AG04449 (cell line): ENCODE measurements at regions not wholly inside any gene's neighbourhood (a gene's known extent, or its start where the extent isn't known, plus 50 kb on each side); places are given as distances from the start of the nearest gene placed in this dataset.

ENCODE experiments used
- CTCF ChIA-PET: fragments of 350-600 bp; formaldehyde crosslinking; extraction: SDS; loops from one replicate; lab custom pipeline; 2021; ENCODE audit warnings: antibody characterized with exemption; lab: Yijun Ruan, JAX
- POLR2A ChIA-PET: fragments of 400-600, 350-600 bp; formaldehyde crosslinking; extraction: SDS; loops from one replicate; lab custom pipeline; 2020; ENCODE audit warnings: antibody characterized with exemption, inconsistent platforms; lab: Yijun Ruan, JAX
- DNase-seq: peaks from one replicate; pipeline ENCODE4 v3.0.0-alpha.2; 2010; ENCODE audit warnings: low read depth, low spot score
- H3K4me3 ChIP-seq: 2 replicates; pipeline ENCODE4 v1.5.1; 2011; ENCODE audit warnings: low read depth, mild to moderate bottlenecking, control low read depth, low read length
- TF ChIP-seq, protein P1 (sequence below): IDR thresholded peaks from one replicate; pipeline ENCODE4 v1.5.1; 2011; ENCODE audit warnings: mild to moderate bottlenecking, moderate library complexity, low read length, control low read depth, inconsistent platforms; ENCODE audit not compliant: insufficient read depth; ENCODE audit errors: missing control alignments

DNA sequence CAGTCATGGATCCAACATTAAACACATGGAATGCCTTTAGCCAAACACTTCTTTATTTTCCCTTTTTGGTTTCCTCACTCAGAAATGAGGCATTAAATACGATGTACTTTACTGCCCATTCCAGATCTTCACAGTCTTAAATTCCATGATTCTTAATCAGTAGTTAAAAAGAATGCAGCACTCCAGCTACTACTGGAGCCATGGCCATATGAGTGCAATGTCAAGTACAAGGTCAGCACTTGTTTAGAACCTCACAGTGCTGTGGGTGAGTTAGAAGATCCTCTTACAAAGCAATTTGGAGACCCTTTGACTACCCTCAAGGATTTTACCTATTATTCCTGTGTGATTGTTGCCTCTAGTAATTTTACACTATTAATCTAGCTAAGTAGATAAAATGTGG is 550.3 kb upstream of the LRRTM1 start:
- ChIA-PET POLR2A (no interaction called here), CTCF (no interaction called here)
- no peak for DNase-seq
- no peak overlapping the region for H3K4me3 ChIP-seq
- TF ChIP-seq, protein P1, sequence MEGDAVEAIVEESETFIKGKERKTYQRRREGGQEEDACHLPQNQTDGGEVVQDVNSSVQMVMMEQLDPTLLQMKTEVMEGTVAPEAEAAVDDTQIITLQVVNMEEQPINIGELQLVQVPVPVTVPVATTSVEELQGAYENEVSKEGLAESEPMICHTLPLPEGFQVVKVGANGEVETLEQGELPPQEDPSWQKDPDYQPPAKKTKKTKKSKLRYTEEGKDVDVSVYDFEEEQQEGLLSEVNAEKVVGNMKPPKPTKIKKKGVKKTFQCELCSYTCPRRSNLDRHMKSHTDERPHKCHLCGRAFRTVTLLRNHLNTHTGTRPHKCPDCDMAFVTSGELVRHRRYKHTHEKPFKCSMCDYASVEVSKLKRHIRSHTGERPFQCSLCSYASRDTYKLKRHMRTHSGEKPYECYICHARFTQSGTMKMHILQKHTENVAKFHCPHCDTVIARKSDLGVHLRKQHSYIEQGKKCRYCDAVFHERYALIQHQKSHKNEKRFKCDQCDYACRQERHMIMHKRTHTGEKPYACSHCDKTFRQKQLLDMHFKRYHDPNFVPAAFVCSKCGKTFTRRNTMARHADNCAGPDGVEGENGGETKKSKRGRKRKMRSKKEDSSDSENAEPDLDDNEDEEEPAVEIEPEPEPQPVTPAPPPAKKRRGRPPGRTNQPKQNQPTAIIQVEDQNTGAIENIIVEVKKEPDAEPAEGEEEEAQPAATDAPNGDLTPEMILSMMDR = no peak

DNA sequence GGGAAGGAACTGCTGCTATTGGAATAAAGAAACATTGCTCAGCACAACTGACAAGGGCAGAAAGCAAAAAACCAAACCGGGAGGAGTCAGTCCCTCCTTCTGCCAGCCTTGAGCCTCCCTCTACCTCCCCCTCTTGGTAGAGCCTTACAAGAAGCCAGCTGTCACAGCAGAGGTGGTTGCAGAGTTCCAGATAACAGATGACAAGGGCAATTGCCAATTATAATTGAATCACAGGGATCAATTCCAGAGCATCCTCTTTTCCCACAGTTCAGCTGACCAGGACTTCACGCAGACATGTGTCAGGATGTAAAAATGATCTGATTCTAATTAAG is 548.2 kb upstream of the LRRTM1 start:
- H3K4me3 ChIP-seq = no peak overlapping the region
- TF ChIP-seq, protein P1 = no peak
- CTCF ChIA-PET = no interaction called here
- POLR2A ChIA-PET = no interaction called here
- no peak for DNase-seq

DNA sequence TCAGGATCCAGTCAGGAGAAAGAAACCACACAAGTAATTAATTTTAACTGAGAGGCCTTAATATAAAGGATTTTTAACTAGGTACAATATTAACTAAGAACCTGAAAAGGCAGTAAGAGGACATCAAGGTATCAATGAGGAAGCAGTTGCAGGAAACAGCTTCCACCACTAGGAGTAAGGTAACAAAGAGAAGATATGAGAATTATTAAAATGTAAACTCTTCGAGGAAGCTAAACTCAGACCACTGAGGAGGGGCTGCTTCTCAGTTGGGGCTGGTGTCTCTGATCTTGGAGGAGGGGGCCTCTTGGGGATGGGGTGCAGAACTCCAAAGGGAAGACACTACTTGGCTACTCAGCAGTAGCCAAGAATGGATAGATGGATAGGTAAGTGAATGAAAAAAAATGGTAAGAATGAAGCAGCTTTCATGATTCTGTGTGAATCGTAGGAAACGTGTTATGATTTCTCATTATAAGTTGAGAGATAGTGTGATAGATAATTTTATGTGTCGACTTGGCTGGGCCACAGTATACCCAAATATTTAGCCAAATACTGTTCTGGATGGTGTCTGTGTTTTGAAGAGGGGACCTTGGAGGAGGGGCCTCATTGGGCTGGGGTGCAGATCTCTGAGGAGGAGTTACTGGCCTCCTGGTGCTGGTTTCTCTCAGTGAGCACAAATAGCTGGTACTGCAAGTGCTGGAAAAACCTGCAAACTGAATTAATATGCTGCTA is 547.7 kb upstream of the LRRTM1 start:
- POLR2A ChIA-PET = no interaction called here
- CTCF ChIA-PET = no interaction called here
- no peak for DNase-seq
- H3K4me3 ChIP-seq = no peak overlapping the region
- TF ChIP-seq, protein P1 = no peak

DNA sequence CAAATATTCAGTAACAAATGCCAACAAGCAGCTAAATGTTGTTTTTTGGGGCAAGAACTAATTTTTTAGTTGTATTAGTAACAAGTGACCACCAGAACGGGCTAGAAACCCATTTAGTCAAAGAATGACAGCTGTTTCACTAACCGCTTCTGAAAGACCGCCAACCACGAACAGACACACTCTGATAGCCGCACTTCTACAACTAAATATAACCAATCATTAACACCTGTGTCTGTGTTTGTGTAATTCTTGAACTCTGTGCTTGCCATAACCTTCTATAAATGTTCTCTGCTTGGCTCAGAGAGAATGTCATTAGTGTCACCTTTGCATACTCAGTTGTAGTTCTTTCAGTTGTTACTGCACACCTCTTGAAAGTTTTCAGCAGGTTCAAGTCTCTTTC is 526.3 kb upstream of the LRRTM1 start:
- POLR2A ChIA-PET = no interaction called here
- DNase-seq = no peak
- TF ChIP-seq, protein P1 = no peak

DNA sequence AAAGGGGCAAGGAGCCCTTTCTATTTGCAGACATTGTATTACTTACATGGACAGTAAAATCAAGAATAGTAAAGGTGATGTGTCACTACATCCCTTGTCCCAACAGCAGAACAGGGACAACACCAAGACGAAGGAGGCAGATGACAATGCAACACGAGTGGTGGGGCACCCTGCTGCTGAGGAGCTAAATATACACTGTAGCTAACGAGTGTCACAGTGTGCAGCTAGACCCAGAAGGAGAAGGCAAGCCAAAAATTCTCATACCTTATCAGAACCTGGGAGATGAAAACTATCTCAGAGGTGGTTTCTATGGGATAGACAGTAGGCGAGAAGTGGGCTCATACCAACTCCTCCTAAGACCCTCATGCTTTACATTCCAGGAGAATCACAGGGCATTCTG is 518.4 kb upstream of the LRRTM1 start:
- CTCF ChIA-PET = no interaction called here
- POLR2A ChIA-PET = no interaction called here
- DNase-seq = no peak
- TF ChIP-seq, protein P1 = no peak
- no peak overlapping the region for H3K4me3 ChIP-seq

More for the DNA sequence above, 526.3 kb upstream of the LRRTM1 start:
- CTCF ChIA-PET = no interaction called here
- no peak overlapping the region for H3K4me3 ChIP-seq

DNA sequence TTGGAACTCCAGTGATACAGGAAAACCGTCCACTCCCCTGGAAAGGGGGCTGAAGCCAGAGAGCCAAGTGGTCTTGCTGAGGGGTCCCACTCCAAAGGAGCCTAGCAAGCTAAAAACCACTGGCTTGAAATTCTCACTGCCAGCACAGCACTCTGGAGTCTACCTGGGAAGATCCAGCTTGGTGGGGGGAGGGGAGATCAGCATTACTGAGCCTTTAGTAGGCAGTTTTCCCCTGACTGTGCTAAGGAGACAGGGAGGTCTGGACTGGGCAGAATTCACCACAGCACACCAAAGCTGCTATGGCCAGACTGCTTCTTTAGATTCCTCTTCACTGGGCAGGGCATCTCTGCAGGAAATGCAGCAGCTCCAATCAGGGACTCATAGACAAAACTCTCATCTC is 510.7 kb upstream of the LRRTM1 start:
- no peak for DNase-seq
- ChIA-PET CTCF (no interaction called here), POLR2A (no interaction called here)
- H3K4me3 ChIP-seq = no peak overlapping the region
- TF ChIP-seq, protein P1 = no peak
